ENCODE measurements at regions not wholly inside any gene's neighbourhood (a gene's known extent, or its start where the extent isn't known, plus 50 kb on each side); places are given as distances from the start of the nearest gene placed in this dataset.

DNA sequence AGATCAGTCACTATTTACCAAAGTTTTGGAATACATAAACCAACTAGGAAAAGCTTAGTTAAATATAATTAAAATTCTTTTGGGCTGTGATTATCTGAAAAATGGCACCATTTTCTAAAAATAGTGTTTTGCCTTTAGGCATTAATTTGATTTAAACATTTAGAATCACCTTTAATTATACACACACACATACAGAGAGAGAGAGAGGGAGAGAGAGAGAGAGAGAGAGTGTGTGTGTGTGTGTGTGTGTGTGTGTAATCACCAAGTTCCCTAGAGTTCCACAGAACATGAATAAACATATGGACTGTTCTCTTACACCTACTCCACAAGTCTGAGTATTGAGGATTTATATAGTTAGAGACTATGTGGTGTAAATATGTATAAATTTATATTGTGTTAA is 141.2 kb upstream of the ATXN1 start:
- Mint-ChIP-seq H3K4me1 (ENCODE audit: low read depth, unreplicated experiment) (no peaks in the 10 kb centered on the region), H3K4me3 (ENCODE audit: low read depth, unreplicated experiment) (no peak overlapping the region), H3K36me3 (ENCODE audit: insufficient read depth, unreplicated experiment) (no peaks in the 10 kb centered on the region), H3K9me3 (ENCODE audit: low read depth, unreplicated experiment) (no peaks in the 10 kb centered on the region), H3K27ac (ENCODE audit: unreplicated experiment) (no peak overlapping the region), H3K27me3 (ENCODE audit: unreplicated experiment) (no peaks in the 10 kb centered on the region)
- CTCF ChIA-PET = interaction anchor here (0.7 to 0.8 kb wide), 2 partner anchors 77 to 139 kb away, joined by 3 to 4 read pairs; no protein-coding TSS in a partner anchor
- intact Hi-C loops (cut with micrococcal nuclease; ENCODE audit: unreplicated experiment) = no loop called here
- no peak for DNase-seq
- no TSS peak for BruUV-seq (replicated peaks)
- TF ChIP-seq, protein P1, sequence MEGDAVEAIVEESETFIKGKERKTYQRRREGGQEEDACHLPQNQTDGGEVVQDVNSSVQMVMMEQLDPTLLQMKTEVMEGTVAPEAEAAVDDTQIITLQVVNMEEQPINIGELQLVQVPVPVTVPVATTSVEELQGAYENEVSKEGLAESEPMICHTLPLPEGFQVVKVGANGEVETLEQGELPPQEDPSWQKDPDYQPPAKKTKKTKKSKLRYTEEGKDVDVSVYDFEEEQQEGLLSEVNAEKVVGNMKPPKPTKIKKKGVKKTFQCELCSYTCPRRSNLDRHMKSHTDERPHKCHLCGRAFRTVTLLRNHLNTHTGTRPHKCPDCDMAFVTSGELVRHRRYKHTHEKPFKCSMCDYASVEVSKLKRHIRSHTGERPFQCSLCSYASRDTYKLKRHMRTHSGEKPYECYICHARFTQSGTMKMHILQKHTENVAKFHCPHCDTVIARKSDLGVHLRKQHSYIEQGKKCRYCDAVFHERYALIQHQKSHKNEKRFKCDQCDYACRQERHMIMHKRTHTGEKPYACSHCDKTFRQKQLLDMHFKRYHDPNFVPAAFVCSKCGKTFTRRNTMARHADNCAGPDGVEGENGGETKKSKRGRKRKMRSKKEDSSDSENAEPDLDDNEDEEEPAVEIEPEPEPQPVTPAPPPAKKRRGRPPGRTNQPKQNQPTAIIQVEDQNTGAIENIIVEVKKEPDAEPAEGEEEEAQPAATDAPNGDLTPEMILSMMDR (IDR thresholded peaks at IDR 0.05; ENCODE audit: unreplicated experiment) = no peak

DNA sequence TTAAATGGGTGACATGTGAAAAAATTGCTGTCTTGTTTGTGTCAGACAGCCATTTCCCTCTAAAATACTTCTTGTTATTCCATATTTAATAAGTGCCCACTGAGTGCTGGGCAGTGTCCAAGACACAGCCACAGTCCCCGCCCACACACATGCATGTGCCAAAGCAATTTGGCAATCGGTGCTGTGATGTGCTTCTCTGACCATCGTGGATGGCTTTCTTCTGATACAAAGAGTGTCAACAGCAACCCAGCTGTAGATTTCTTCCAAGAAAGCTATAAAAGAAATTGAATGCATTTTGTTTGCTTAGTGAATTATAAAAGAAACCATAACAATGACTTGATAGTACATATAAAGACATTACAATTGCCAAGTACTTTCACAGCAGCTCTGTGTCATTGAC is 140.5 kb upstream of the ATXN1 start:
- peak; percentile 15 for DNase-seq
- CTCF ChIA-PET = interaction anchor here (0.7 to 0.8 kb wide), 2 partner anchors 76 to 138 kb away, joined by 3 to 4 read pairs; no protein-coding TSS in a partner anchor
- H3K36me3 Mint-ChIP-seq (ENCODE audit: insufficient read depth, unreplicated experiment) = no peaks in the 10 kb centered on the region
- intact Hi-C loops (cut with micrococcal nuclease; ENCODE audit: unreplicated experiment) = no loop called here
- H3K27me3 Mint-ChIP-seq (ENCODE audit: unreplicated experiment) = no peaks in the 10 kb centered on the region
- H3K9me3 Mint-ChIP-seq (ENCODE audit: low read depth, unreplicated experiment) = no peaks in the 10 kb centered on the region
- no TSS peak for BruUV-seq (replicated peaks)
- no peak overlapping the region for H3K4me3 Mint-ChIP-seq (ENCODE audit: low read depth, unreplicated experiment)
- no peak overlapping the region for H3K27ac Mint-ChIP-seq (ENCODE audit: unreplicated experiment)
- TF ChIP-seq, protein P1 (IDR thresholded peaks at IDR 0.05; ENCODE audit: unreplicated experiment) = no peak
- no peaks in the 10 kb centered on the region for H3K4me1 Mint-ChIP-seq (ENCODE audit: low read depth, unreplicated experiment)

DNA sequence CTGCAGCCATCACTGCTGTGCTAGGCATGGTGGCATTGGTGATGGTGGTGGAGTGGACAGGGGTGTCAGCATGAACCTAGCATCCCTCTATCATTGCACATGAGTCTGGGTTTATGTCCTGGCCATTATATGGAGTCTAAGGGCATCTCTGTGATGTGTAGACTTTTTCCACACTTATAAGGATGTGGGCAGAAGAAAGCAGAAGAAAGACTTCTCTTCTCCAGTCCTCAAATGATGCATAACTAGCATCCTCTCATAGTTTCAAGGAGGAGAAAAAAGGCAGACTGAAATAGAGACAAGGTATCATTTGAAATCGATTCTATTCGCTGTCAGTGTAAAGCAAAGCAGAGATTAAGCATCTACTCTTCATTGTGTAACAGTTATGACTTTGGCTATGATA is 140.0 kb upstream of the ATXN1 start:
- H3K4me1 Mint-ChIP-seq (ENCODE audit: low read depth, unreplicated experiment) = no peaks in the 10 kb centered on the region
- DNase-seq = no peak
- TF ChIP-seq, protein P1 (IDR thresholded peaks at IDR 0.05; ENCODE audit: unreplicated experiment) = no peak
- H3K9me3 Mint-ChIP-seq (ENCODE audit: low read depth, unreplicated experiment) = no peaks in the 10 kb centered on the region
- CTCF ChIA-PET = no interaction called here
- no TSS peak for BruUV-seq (replicated peaks)
- no peak overlapping the region for H3K27ac Mint-ChIP-seq (ENCODE audit: unreplicated experiment)
- H3K27me3 Mint-ChIP-seq (ENCODE audit: unreplicated experiment) = no peaks in the 10 kb centered on the region
- no peak overlapping the region for H3K4me3 Mint-ChIP-seq (ENCODE audit: low read depth, unreplicated experiment)
- no peaks in the 10 kb centered on the region for H3K36me3 Mint-ChIP-seq (ENCODE audit: insufficient read depth, unreplicated experiment)
- intact Hi-C loops (cut with micrococcal nuclease; ENCODE audit: unreplicated experiment) = no loop called here

DNA sequence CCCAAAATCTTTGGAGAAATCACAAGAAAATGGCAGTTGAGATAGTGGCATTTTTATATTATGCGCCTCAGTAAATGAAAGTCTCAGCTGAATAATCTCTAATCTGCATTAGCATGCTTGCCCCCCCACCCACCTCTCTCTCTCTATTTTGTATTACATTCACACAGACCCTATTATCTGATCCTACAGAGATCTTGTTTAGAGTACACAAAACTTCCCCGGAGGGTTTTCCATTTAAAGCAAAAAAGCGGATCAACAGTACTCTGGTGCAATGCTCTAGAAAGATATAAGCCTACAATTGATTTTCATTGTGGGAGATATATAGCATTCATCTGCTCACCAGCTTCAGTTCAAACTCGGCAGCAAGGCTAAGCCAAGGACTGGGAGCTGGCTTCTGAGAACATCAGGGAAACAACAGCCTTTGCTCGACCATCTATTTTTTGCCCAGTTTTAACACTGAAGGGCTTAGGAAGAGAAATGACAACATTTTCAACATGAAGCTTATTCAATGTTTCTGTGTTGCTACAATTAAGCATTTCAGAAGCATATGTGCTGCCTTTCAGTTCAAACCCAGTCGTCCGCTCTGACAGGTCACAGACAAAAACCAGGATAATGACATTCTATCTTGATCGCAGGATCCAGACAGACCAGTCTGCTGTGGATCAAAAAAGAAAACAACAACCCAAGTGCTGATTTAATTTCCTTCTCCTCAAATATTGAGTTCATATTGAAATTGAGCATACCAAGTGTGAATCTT is 137.6 kb upstream of the ATXN1 start:
- Mint-ChIP-seq H3K27ac (ENCODE audit: unreplicated experiment) (no peak overlapping the region), H3K4me3 (ENCODE audit: low read depth, unreplicated experiment) (no peak overlapping the region), H3K27me3 (ENCODE audit: unreplicated experiment) (no peaks in the 10 kb centered on the region), H3K4me1 (ENCODE audit: low read depth, unreplicated experiment) (no peaks in the 10 kb centered on the region), H3K36me3 (ENCODE audit: insufficient read depth, unreplicated experiment) (no peaks in the 10 kb centered on the region), H3K9me3 (ENCODE audit: low read depth, unreplicated experiment) (no peaks in the 10 kb centered on the region)
- intact Hi-C loops (cut with micrococcal nuclease; ENCODE audit: unreplicated experiment) = no loop called here
- CTCF ChIA-PET = no interaction called here
- DNase-seq = no peak
- BruUV-seq (replicated peaks) = no TSS peak
- TF ChIP-seq, protein P1 (IDR thresholded peaks at IDR 0.05; ENCODE audit: unreplicated experiment) = no peak

Data from Calu3 (cell line).